ENCODE measurements at regions not wholly inside any gene's neighbourhood (a gene's known extent, or its start where the extent isn't known, plus 50 kb on each side); places are given as distances from the start of the nearest gene placed in this dataset.

- TF ChIP-seq, protein P1, sequence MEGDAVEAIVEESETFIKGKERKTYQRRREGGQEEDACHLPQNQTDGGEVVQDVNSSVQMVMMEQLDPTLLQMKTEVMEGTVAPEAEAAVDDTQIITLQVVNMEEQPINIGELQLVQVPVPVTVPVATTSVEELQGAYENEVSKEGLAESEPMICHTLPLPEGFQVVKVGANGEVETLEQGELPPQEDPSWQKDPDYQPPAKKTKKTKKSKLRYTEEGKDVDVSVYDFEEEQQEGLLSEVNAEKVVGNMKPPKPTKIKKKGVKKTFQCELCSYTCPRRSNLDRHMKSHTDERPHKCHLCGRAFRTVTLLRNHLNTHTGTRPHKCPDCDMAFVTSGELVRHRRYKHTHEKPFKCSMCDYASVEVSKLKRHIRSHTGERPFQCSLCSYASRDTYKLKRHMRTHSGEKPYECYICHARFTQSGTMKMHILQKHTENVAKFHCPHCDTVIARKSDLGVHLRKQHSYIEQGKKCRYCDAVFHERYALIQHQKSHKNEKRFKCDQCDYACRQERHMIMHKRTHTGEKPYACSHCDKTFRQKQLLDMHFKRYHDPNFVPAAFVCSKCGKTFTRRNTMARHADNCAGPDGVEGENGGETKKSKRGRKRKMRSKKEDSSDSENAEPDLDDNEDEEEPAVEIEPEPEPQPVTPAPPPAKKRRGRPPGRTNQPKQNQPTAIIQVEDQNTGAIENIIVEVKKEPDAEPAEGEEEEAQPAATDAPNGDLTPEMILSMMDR (IDR thresholded peaks at IDR 0.05): no peak
- TF ChIP-seq POLR2A (IDR thresholded peaks at IDR 0.05) (no peak), POLR2AphosphoS5 (IDR thresholded peaks at IDR 0.05; ENCODE audit: insufficient read depth in 1 of 2, low read depth in 1 of 2) (no peak)
These were observed 228.1 kb downstream of the KIF20B start for GRCh38 chr10:89929282-89930026.

Measured in vagina (tissue), 2 donors.